GM12891 (cell line): ENCODE measurements at regions not wholly inside any gene's neighbourhood (a gene's known extent, or its start where the extent isn't known, plus 50 kb on each side); places are given as distances from the start of the nearest gene placed in this dataset.

Experiments used
- DNase-seq: peaks from one replicate; pipeline ENCODE4 v3.0.0; 2011; ENCODE audit warnings: low spot score; ENCODE audit not compliant: insufficient read length
- FAIRE-seq: peaks from 2 replicates; lab custom pipeline; 2011; peaks lifted over from hg19 to GRCh38; lab: Jason Lieb, UNC
- PAX5 ChIP-seq: IDR thresholded peaks from 2 replicates; pipeline ENCODE4 v1.6.1; 2011; ENCODE audit warnings: low read length, moderate library complexity, mild to moderate bottlenecking; ENCODE audit not compliant: insufficient read depth, severe bottlenecking
- POLR2A ChIP-seq: IDR thresholded peaks from 2 replicates; pipeline ENCODE4 v1.6.1; 2011; ENCODE audit warnings: low read depth, low read length, control low read depth
- POLR2AphosphoS5 ChIP-seq: IDR thresholded peaks from 2 replicates; pipeline ENCODE4 v1.6.1; 2011; ENCODE audit warnings: low read depth, low read length, control low read depth
- POU2F2 ChIP-seq: IDR thresholded peaks from 2 replicates; pipeline ENCODE4 v1.6.1; 2011; ENCODE audit warnings: low read depth, mild to moderate bottlenecking, control low read depth, low read length, moderate library complexity
- SPI1 ChIP-seq: IDR thresholded peaks from 2 replicates; pipeline ENCODE4 v1.6.1; 2011; ENCODE audit warnings: low read depth, low read length, control low read depth
- TAF1 ChIP-seq: IDR thresholded peaks from 2 replicates; pipeline ENCODE4 v1.6.1; 2011; ENCODE audit warnings: low read depth, low read length, control low read depth

DNA sequence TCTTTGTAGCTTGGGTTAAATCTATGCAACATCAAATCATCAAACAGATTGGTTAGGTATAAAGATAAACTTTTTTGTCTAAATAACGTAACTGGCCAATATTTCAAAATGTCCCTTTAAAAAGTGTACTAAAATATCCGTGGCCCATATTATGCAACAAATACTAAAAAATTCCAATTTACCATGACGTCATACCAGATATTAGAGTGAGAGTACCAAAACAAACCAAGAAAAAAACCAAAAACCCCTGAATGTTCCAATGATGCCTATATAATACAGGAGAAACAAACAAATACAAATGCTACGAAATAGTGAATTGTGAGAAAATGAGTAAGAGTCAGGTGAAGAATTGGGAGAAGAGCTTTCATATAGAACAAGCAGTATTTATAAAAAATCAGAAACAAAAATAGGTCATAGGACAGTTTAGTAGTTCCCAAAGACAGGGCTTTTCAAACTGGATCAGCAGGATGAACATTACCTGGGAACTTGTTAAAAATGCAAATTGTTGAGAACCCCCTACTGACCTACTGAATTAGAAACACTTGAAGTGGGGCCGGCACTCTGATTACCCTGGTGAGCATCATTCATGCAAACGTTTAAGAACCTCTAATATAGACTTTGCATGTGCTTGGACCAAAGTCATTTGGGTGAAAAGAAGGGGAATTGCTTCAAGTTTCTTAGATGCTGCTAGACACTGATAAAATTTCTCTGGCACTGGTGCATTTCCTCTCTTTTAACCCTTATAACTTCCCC lies 753.7 kb downstream of the DSC3 start:
- TF ChIP-seq PAX5 = no peak
- no peak for TF ChIP-seq TAF1
- TF ChIP-seq POLR2AphosphoS5 = no peak
- no peak for TF ChIP-seq POU2F2
- TF ChIP-seq SPI1 = no peak
- no peak for TF ChIP-seq POLR2A
- no peak for DNase-seq

DNA sequence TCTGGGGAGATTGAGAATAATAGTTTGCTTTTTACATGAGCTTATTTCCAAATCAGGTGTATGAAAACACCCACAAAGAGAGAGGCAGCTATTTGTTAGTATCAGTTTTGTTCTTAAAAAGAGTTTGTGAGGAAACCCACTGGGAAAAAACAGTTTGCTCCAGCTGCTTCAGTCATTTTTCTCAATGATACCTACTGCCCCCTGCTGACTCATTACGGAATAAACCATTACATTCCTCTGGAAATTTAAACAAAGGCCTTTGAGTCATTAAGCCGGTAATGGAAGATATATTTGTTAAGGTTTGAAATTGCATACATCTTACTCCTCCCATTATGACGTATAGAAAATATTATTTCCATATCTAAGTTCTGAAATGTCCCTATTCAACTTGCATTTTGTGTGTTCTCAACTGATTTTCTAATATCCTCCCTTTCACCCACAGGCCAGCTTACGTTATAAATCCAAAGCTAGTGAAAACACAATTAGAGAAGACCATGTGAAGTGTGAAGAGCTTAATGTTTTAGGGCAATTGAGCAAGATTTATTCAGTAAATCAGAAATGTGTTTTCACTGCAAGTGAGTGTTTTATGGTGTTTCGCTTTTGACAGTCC lies 761.6 kb downstream of the DSC3 start:
- FAIRE-seq = peak; percentile 13
- no peak for DNase-seq
- TF ChIP-seq PAX5 (no peak), TAF1 (no peak), POLR2A (no peak), POLR2AphosphoS5 (no peak), POU2F2 (no peak), SPI1 (no peak)

More for the DNA sequence above, 753.7 kb downstream of the DSC3 start:
- FAIRE-seq = no peak

- FAIRE-seq = no peak
- no peak for DNase-seq
- TF ChIP-seq POLR2A = no peak
- no peak for TF ChIP-seq SPI1
- no peak for TF ChIP-seq TAF1
- TF ChIP-seq POU2F2 = no peak
- TF ChIP-seq PAX5 = no peak
Measured at GRCh38 chr18:30280186-30280585, 762.4 kb downstream of the DSC3 start.

DNA sequence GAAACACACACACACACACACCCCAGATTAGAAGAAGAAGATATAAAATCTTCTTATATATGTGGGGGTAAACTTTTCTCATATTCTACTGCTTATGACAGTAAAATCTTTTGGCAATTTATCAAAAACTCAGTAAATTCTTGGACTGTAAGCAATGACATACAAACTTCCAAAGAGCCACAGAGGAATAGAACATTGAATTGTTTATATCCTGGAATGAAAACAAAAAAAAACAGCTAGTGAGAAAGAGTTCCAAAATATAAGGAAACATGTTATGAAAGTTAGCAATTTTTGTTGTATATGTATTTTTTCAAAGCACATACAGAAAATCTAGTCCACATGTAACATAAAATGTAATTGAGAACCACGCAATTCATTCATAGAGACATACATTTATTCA lies 764.9 kb downstream of the DSC3 start:
- DNase-seq (no peak), FAIRE-seq (no peak)
- TF ChIP-seq PAX5 = no peak
- no peak for TF ChIP-seq POLR2A
- TF ChIP-seq POLR2AphosphoS5 = no peak
- TF ChIP-seq POU2F2 = no peak
- no peak for TF ChIP-seq TAF1

- FAIRE-seq (no peak), DNase-seq (no peak)
- TF ChIP-seq POLR2A = no peak
- no peak for TF ChIP-seq POU2F2
- TF ChIP-seq PAX5 = no peak
- TF ChIP-seq POLR2AphosphoS5 = no peak
- TF ChIP-seq TAF1 = no peak
- TF ChIP-seq SPI1 = no peak
Measured at GRCh38 chr18:30271716-30272115, 770.8 kb downstream of the DSC3 start.

GRCh38 chr18:30265190-30265589 lies 777.4 kb downstream of the DSC3 start:
- FAIRE-seq (no peak), DNase-seq (no peak)
- TF ChIP-seq POLR2A (no peak), TAF1 (no peak)

- no peak for DNase-seq
- TF ChIP-seq PAX5 = no peak
- TF ChIP-seq SPI1 = no peak
- TF ChIP-seq POU2F2 = no peak
- TF ChIP-seq POLR2AphosphoS5 = no peak
- no peak for TF ChIP-seq POLR2A
- no peak for TF ChIP-seq TAF1
- no peak for FAIRE-seq
Measured at GRCh38 chr18:30254331-30254730, 788.2 kb downstream of the DSC3 start.

DNA sequence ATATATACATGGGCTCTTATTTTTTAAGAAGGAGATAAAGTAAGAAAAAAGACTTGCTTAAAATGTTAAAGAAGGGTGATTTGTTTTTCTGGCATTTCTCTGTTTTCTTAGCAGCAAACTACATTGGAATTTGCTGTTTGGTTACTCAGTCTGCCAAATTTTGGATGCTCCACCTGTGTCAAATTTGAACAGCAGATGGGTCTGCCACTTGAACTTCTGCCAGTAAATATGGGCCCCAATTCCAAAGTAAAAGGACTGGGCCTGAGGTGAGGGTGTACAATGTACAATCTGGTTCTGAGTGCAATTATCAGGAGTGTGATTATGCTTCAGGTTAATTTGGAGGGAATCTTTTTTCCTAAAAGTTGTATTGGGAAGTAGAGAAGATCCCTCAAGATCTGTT lies 794.5 kb downstream of the DSC3 start:
- TF ChIP-seq POLR2AphosphoS5 = no peak
- no peak for TF ChIP-seq POLR2A
- TF ChIP-seq POU2F2 = no peak
- TF ChIP-seq PAX5 = no peak
- no peak for TF ChIP-seq TAF1
- no peak for TF ChIP-seq SPI1
- FAIRE-seq = no peak
- DNase-seq = no peak

- DNase-seq (no peak), FAIRE-seq (no peak)
- TF ChIP-seq POLR2A (no peak), TAF1 (no peak), POU2F2 (no peak), SPI1 (no peak), POLR2AphosphoS5 (no peak), PAX5 (no peak)
Measured at GRCh38 chr18:30245766-30246455, 796.6 kb downstream of the DSC3 start.
